NCI-H146 treated with DMSO at 0.1 percent for 48 hours (cell line): ENCODE measurements at regions not wholly inside any gene's neighbourhood (a gene's known extent, or its start where the extent isn't known, plus 50 kb on each side); places are given as distances from the start of the nearest gene placed in this dataset.

Source experiments
- DNase-seq: peaks from one replicate; lab custom pipeline; 2025; ENCODE audit not compliant: unreplicated experiment; lab: John Stamatoyannopoulos, UW

- no peak for DNase-seq
Measured at GRCh38 chr2:240277807-240278522, 137.5 kb upstream of the OTOS start.

GRCh38 chr2:240278661-240279060 lies 138.2 kb upstream of the OTOS start:
- DNase-seq, result no peak

GRCh38 chr2:240280621-240281020 lies 140.2 kb upstream of the OTOS start:
- no peak for DNase-seq

GRCh38 chr2:240284503-240285259 lies 144.2 kb upstream of the OTOS start:
- DNase-seq, result no peak

GRCh38 chr2:240285725-240286124 lies 145.3 kb upstream of the OTOS start:
- no peak for DNase-seq

- DNase-seq, result no peak
Measured at GRCh38 chr2:240286596-240286995, 146.1 kb upstream of the OTOS start.

- no peak for DNase-seq
Measured at GRCh38 chr2:240287011-240287410, 146.6 kb upstream of the OTOS start.

- DNase-seq, result no peak
Measured at GRCh38 chr2:240287496-240288086, 147.1 kb upstream of the OTOS start.

- no peak for DNase-seq
Measured at GRCh38 chr2:240288087-240288521, 147.4 kb upstream of the GPC1 start.

- no peak for DNase-seq
Measured at GRCh38 chr2:240289701-240290431, 145.6 kb upstream of the GPC1 start.

GRCh38 chr2:240290432-240291336 lies 144.8 kb upstream of the GPC1 start:
- DNase-seq, result no peak

GRCh38 chr2:240291337-240292034 lies 144.0 kb upstream of the GPC1 start:
- DNase-seq, result no peak

- DNase-seq, result no peak
Measured at GRCh38 chr2:240292035-240292574, 143.4 kb upstream of the GPC1 start.

GRCh38 chr2:240292619-240293525 lies 142.6 kb upstream of the GPC1 start:
- DNase-seq, result no peak

- no peak for DNase-seq
Measured at GRCh38 chr2:240293557-240294461, 141.7 kb upstream of the GPC1 start.

GRCh38 chr2:240294514-240294913 lies 140.9 kb upstream of the GPC1 start:
- no peak for DNase-seq
